ENCODE measurements at regions not wholly inside any gene's neighbourhood (a gene's known extent, or its start where the extent isn't known, plus 50 kb on each side); places are given as distances from the start of the nearest gene placed in this dataset.
A peak's percentile ranks its signal among the peaks of the same experiment; 100 is the strongest.

DNA sequence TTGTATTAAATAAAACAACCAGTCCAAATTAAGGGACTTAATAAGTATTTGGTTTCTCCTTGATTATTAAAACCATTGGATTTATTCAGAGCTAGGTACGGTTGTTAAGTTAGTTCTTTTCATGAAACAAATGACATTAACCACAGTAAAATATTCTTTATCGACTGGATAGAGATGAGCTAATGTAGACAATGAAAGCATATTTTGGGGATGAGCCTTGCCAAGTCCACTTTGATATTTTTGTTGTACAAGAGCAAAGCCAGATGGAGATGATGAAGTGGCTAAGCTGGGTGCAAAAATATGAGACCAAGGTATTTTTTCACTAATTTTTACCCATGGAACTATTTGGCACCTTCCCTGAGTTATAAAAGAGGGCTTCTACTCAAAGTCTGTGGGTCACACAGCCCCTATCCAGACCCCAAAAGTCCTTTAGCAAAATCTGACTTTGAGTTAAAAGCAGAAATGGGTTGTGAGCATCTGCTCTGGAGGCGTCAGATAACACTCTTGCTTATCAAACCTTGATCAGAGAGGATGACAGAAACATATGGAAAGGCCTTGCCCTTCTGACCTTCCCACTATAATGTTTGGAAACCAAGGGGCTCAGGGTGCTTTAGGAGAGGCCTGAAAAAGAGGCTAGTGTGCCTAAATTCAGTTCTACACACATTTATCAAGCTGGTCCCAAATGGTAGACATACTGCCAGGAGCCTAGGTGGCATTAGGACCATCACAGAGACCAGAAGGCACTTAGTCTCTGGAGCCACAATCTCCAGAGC is 456.8 kb downstream of the MTX2 start:
- H3K27me3 ChIP-seq (replicated peaks), result no peaks in the 10 kb centered on the region

DNA sequence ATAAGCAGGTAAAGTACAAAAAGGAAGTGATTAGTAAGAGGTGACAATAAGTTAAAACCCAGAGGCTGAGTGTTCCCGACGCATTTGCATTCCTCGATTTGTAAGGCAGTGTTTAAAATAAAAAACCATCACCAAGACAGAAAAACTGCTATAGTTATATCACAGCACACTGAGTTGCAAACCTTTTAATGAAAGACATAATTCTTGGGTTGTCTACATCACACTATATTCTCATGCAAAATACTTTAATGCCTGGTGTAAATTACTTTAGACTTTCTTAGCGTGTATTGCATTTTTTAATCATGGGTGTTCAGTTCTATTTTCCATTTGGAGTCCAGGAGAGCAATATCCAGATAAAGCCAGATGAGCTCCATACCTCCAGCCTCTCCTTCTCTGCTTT is 458.5 kb downstream of the MTX2 start:
- TF ChIP-seq, protein P1, sequence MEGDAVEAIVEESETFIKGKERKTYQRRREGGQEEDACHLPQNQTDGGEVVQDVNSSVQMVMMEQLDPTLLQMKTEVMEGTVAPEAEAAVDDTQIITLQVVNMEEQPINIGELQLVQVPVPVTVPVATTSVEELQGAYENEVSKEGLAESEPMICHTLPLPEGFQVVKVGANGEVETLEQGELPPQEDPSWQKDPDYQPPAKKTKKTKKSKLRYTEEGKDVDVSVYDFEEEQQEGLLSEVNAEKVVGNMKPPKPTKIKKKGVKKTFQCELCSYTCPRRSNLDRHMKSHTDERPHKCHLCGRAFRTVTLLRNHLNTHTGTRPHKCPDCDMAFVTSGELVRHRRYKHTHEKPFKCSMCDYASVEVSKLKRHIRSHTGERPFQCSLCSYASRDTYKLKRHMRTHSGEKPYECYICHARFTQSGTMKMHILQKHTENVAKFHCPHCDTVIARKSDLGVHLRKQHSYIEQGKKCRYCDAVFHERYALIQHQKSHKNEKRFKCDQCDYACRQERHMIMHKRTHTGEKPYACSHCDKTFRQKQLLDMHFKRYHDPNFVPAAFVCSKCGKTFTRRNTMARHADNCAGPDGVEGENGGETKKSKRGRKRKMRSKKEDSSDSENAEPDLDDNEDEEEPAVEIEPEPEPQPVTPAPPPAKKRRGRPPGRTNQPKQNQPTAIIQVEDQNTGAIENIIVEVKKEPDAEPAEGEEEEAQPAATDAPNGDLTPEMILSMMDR (IDR thresholded peaks at IDR 0.05; ENCODE audit: low read depth, low read length, missing control alignments), result no peak
- no peak overlapping the region for H3K4me3 ChIP-seq (ENCODE audit: low read depth, low read length)

More for the DNA sequence above, 456.8 kb downstream of the MTX2 start:
- Histone ChIP-seq H3K27ac (no peak overlapping the region), H3K36me3 (replicated peaks) (no peaks in the 10 kb centered on the region), H3K4me3 (ENCODE audit: low read depth, low read length) (no peak overlapping the region)
- DNase-seq, result no peak
- TF ChIP-seq, protein P1 (IDR thresholded peaks at IDR 0.05; ENCODE audit: low read depth, low read length, missing control alignments), result no peak
- in situ Hi-C loops (cut with HindIII; ENCODE audit: low pct_ligation_motif_present, low sequenced_read_pairs), result no loop called here

DNA sequence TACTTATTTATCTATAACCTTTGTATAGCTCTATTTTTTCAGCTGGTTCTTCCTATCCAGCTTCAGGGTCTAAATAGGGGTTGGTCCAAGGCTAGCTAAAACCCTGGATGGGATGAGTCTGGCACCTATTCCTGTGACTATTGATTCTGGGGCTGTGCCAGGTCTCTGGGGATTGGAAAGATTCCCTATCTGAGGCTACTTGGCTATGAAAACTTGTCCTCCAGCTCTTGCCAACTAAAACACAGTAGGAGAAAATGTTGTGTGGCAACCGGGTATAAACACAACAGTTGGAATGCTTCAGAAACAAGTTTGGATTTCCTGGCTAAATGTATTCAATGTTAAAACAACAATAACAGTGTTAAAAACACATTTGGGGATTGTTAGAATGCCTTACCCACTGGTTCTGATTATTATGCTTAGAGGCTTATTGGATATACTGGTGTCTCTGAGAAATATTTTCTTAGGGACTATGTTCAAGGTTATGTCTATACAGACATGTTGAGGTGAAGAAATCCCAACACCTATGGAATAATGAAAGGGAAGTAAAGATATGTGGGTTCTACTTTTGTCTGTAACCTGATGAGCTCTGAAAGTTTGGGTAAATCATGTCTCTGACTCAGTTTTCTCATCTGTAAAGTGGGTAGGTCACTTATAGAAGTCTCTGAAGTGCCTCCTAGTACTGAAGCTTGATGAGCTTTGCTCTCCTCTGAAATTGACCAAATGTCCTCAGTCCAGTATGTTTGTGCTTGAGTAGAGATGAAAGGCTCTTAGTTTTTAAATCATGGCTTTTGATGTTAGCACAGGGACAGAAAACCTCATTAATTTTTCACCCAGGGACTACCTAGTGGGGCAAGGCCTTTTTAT is 460.7 kb downstream of the MTX2 start:
- H3K27ac ChIP-seq, result no peak overlapping the region
- in situ Hi-C loops (cut with HindIII; ENCODE audit: low pct_ligation_motif_present, low sequenced_read_pairs), result no loop called here

More for the DNA sequence above, 458.5 kb downstream of the MTX2 start:
- DNase-seq, result no peak
- Histone ChIP-seq H3K36me3 (replicated peaks) (no peaks in the 10 kb centered on the region), H3K27ac (no peak overlapping the region), H3K27me3 (replicated peaks) (no peaks in the 10 kb centered on the region)
- in situ Hi-C loops (cut with HindIII; ENCODE audit: low pct_ligation_motif_present, low sequenced_read_pairs), result no loop called here

DNA sequence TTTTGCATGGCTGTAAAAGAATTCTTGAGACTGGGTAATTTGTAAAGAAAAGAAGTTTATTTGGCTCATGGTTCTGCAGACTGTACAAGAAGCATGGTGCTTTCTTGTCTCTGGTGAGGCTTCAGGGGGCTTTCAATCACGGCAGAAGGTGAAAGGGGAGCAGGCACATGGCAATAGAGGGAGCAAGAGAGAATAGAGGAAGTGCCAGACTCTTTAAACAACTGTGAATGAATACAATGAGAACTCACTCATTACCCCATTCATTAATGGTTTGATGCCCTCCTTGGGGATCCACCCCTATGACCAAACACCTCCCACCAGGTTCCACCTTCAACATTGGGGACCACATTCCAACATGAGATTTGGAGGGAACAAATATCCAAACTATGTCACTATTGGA is 463.5 kb downstream of the MTX2 start:
- Histone ChIP-seq H3K4me3 (ENCODE audit: low read depth, low read length) (no peak overlapping the region), H3K27ac (no peak overlapping the region), H3K27me3 (replicated peaks) (no peaks in the 10 kb centered on the region), H3K36me3 (replicated peaks) (no peaks in the 10 kb centered on the region)
- TF ChIP-seq, protein P1 (IDR thresholded peaks at IDR 0.05; ENCODE audit: low read depth, low read length, missing control alignments), result no peak
- DNase-seq, result no peak
- in situ Hi-C loops (cut with HindIII; ENCODE audit: low pct_ligation_motif_present, low sequenced_read_pairs), result no loop called here

More for the DNA sequence above, 460.7 kb downstream of the MTX2 start:
- Histone ChIP-seq H3K4me3 (ENCODE audit: low read depth, low read length) (no peak overlapping the region), H3K27me3 (replicated peaks) (no peaks in the 10 kb centered on the region), H3K36me3 (replicated peaks) (no peaks in the 10 kb centered on the region)
- DNase-seq, result peak; percentile 59
- TF ChIP-seq, protein P1 (IDR thresholded peaks at IDR 0.05; ENCODE audit: low read depth, low read length, missing control alignments), result no peak

DNA sequence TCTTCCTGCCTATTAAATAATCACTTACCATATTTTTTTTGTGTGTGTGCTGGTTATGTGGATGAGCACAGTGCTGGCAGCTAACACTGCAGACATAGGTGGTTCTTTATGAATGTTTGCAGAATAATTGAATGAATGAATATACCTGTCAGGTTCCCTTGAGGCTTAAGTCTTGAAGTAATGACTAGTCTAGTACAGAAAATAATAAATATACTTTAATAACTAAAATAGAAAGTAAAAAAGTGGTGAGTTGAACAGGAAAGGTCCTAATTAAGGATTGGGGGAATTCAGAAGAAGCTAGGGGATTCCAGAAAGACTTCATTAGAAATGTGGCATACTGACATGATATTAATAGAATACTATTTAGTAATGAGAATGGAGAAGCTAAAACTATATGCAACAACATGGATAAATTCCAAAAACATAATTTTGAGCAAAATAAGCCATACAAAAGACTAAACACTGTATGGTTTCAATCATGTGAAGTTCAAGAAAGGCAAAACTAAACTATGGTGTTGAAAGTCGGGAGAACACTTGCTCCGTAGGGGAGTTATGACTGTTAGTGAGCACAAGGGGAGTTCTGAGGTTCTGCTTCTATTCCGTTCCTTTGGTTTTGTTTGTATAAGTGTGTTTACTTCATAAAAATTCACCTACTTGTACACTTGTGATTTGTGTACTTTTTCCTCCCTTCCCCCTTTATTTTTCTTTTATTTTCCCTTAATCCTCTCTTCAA is 464.6 kb downstream of the MTX2 start:
- no peak overlapping the region for H3K27ac ChIP-seq
- no peaks in the 10 kb centered on the region for H3K27me3 ChIP-seq (replicated peaks)
- TF ChIP-seq, protein P1 (IDR thresholded peaks at IDR 0.05; ENCODE audit: low read depth, low read length, missing control alignments), result no peak
- no peaks in the 10 kb centered on the region for H3K36me3 ChIP-seq (replicated peaks)
- no peak overlapping the region for H3K4me3 ChIP-seq (ENCODE audit: low read depth, low read length)
- in situ Hi-C loops (cut with HindIII; ENCODE audit: low pct_ligation_motif_present, low sequenced_read_pairs), result no loop called here
- no peak for DNase-seq
